Activated CD8-positive, alpha-beta T cell treated with anti-CD3 and anti-CD28 coated beads, Interleukin-2, amount 10 ng/mL, durations not matched to agents 7 days and 5 days (primary cell): ENCODE measurements at regions not wholly inside any gene's neighbourhood (a gene's known extent, or its start where the extent isn't known, plus 50 kb on each side); places are given as distances from the start of the nearest gene placed in this dataset.

Experiments used
- ATAC-seq: fragments of 150-1000 bp; cut with Tn5 transposase; one replicate; pipeline ENCODE4 v1.10.0; 2021; ENCODE audit warnings: moderate library complexity
- CTCF ChIA-PET: fragments of 350-600 bp; sonication (Branson Sonifier 250); formaldehyde crosslinking; loops from one replicate; lab custom pipeline; 2021; ENCODE audit warnings: antibody characterized with exemption; lab: Charles Lee
- POLR2A ChIA-PET: fragments of 350-600 bp; sonication (Branson Sonifier 250); formaldehyde crosslinking; loops from one replicate; lab custom pipeline; 2021; ENCODE audit warnings: antibody characterized with exemption; lab: Charles Lee
- DNase-seq: peaks from one replicate; pipeline ENCODE4 v3.0.0-alpha.2; 2020
- H3K27ac Mint-ChIP-seq: one replicate; pipeline ENCODE4 v1.8.0; 2021; ENCODE audit warnings: mild to moderate bottlenecking, mixed read lengths
- H3K27me3 Mint-ChIP-seq: one replicate; pipeline ENCODE4 v1.8.0; 2021; ENCODE audit warnings: low read depth, mixed read lengths
- H3K36me3 Mint-ChIP-seq: one replicate; pipeline ENCODE4 v1.8.0; 2021; ENCODE audit warnings: low read depth, mixed read lengths
- H3K4me1 Mint-ChIP-seq: one replicate; pipeline ENCODE4 v1.8.0; 2021; ENCODE audit warnings: low read depth, mixed read lengths
- H3K4me3 Mint-ChIP-seq: one replicate; pipeline ENCODE4 v1.8.0; 2021; ENCODE audit warnings: mild to moderate bottlenecking, mixed read lengths
- H3K9me3 Mint-ChIP-seq: one replicate; pipeline ENCODE4 v1.8.0; 2022; ENCODE audit warnings: mixed read lengths; ENCODE audit not compliant: insufficient read depth

- DNase-seq (no peak), ATAC-seq (no peak)
- ChIA-PET CTCF (no interaction called here), POLR2A (no interaction called here)
- H3K4me3 Mint-ChIP-seq: no peak overlapping the region
- H3K36me3 Mint-ChIP-seq: no peaks in the 10 kb centered on the region
- H3K4me1 Mint-ChIP-seq: no peaks in the 10 kb centered on the region
- peaks cover 4% of the 10 kb centered on the region for H3K27me3 Mint-ChIP-seq
- no peak overlapping the region for H3K27ac Mint-ChIP-seq
- H3K9me3 Mint-ChIP-seq: no peaks in the 10 kb centered on the region
These were observed 358.5 kb upstream of the SFSWAP start for GRCh38 chr12:131352296-131352900.

GRCh38 chr12:131353376-131353775, 357.5 kb upstream of the SFSWAP start:
- no peaks in the 10 kb centered on the region for H3K9me3 Mint-ChIP-seq
- ATAC-seq: no peak
- ChIA-PET POLR2A (no interaction called here), CTCF (no interaction called here)
- peaks cover 2% of the 10 kb centered on the region for H3K27me3 Mint-ChIP-seq
- H3K4me1 Mint-ChIP-seq: no peaks in the 10 kb centered on the region
- H3K36me3 Mint-ChIP-seq: no peaks in the 10 kb centered on the region
- no peak for DNase-seq
- H3K27ac Mint-ChIP-seq: no peak overlapping the region
- no peak overlapping the region for H3K4me3 Mint-ChIP-seq

- Mint-ChIP-seq H3K27ac (no peak overlapping the region), H3K4me3 (no peak overlapping the region), H3K36me3 (no peaks in the 10 kb centered on the region), H3K9me3 (no peaks in the 10 kb centered on the region), H3K4me1 (no peaks in the 10 kb centered on the region), H3K27me3 (peaks cover 5% of the 10 kb centered on the region)
- ChIA-PET CTCF (no interaction called here), POLR2A (no interaction called here)
- no peak for DNase-seq
- no peak for ATAC-seq
These were observed 357.1 kb upstream of the SFSWAP start for GRCh38 chr12:131353826-131354225.

GRCh38 chr12:131355361-131356245, 355.3 kb upstream of the SFSWAP start:
- H3K27ac Mint-ChIP-seq: no peak overlapping the region

GRCh38 chr12:131356485-131357184, 354.3 kb upstream of the SFSWAP start:
- POLR2A ChIA-PET: no interaction called here

More at GRCh38 chr12:131355361-131356245, 355.3 kb upstream of the SFSWAP start:
- Mint-ChIP-seq H3K27me3 (peaks cover 10% of the 10 kb centered on the region), H3K36me3 (no peaks in the 10 kb centered on the region), H3K4me3 (no peak overlapping the region), H3K4me1 (no peaks in the 10 kb centered on the region), H3K9me3 (no peaks in the 10 kb centered on the region)
- DNase-seq: no peak
- ChIA-PET POLR2A (no interaction called here), CTCF (no interaction called here)
- ATAC-seq: no peak

GRCh38 chr12:131357185-131357747, 353.6 kb upstream of the SFSWAP start:
- H3K36me3 Mint-ChIP-seq: no peaks in the 10 kb centered on the region
- POLR2A ChIA-PET: no interaction called here

More at GRCh38 chr12:131356485-131357184, 354.3 kb upstream of the SFSWAP start:
- ATAC-seq (no peak), DNase-seq (no peak)
- no peak overlapping the region for H3K27ac Mint-ChIP-seq
- H3K27me3 Mint-ChIP-seq: peaks cover 12% of the 10 kb centered on the region
- no peaks in the 10 kb centered on the region for H3K9me3 Mint-ChIP-seq
- no peaks in the 10 kb centered on the region for H3K36me3 Mint-ChIP-seq
- CTCF ChIA-PET: no interaction called here
- no peaks in the 10 kb centered on the region for H3K4me1 Mint-ChIP-seq
- H3K4me3 Mint-ChIP-seq: no peak overlapping the region

GRCh38 chr12:131357920-131358319, 353.0 kb upstream of the SFSWAP start:
- H3K27me3 Mint-ChIP-seq: peaks cover 12% of the 10 kb centered on the region
- no peak overlapping the region for H3K27ac Mint-ChIP-seq
- DNase-seq: no peak
- no peaks in the 10 kb centered on the region for H3K9me3 Mint-ChIP-seq
- H3K36me3 Mint-ChIP-seq: no peaks in the 10 kb centered on the region
- ChIA-PET POLR2A (no interaction called here), CTCF (no interaction called here)
- H3K4me3 Mint-ChIP-seq: no peak overlapping the region
- ATAC-seq: no peak
- H3K4me1 Mint-ChIP-seq: no peaks in the 10 kb centered on the region

More at GRCh38 chr12:131357185-131357747, 353.6 kb upstream of the SFSWAP start:
- Mint-ChIP-seq H3K9me3 (no peaks in the 10 kb centered on the region), H3K4me1 (no peaks in the 10 kb centered on the region), H3K4me3 (no peak overlapping the region), H3K27ac (no peak overlapping the region), H3K27me3 (peaks cover 12% of the 10 kb centered on the region)
- DNase-seq: no peak
- CTCF ChIA-PET: no interaction called here
- ATAC-seq: no peak

GRCh38 chr12:131362291-131363211, 348.3 kb upstream of the SFSWAP start:
- H3K36me3 Mint-ChIP-seq: no peaks in the 10 kb centered on the region
- DNase-seq (no peak), ATAC-seq (no peak)
- H3K9me3 Mint-ChIP-seq: no peaks in the 10 kb centered on the region
- CTCF ChIA-PET: no interaction called here
- no peak overlapping the region for H3K27ac Mint-ChIP-seq
- H3K4me3 Mint-ChIP-seq: no peak overlapping the region
- H3K27me3 Mint-ChIP-seq: peaks cover 12% of the 10 kb centered on the region
- POLR2A ChIA-PET: no interaction called here
- no peaks in the 10 kb centered on the region for H3K4me1 Mint-ChIP-seq

GRCh38 chr12:131363393-131363792, 347.5 kb upstream of the SFSWAP start:
- ATAC-seq: no peak
- Mint-ChIP-seq H3K4me3 (no peak overlapping the region), H3K9me3 (no peaks in the 10 kb centered on the region), H3K36me3 (no peaks in the 10 kb centered on the region), H3K4me1 (no peaks in the 10 kb centered on the region), H3K27me3 (peaks cover 10% of the 10 kb centered on the region), H3K27ac (no peak overlapping the region)
- CTCF ChIA-PET: no interaction called here
- POLR2A ChIA-PET: no interaction called here
- no peak for DNase-seq

GRCh38 chr12:131363841-131364495, 346.9 kb upstream of the SFSWAP start:
- peaks cover 7% of the 10 kb centered on the region for H3K27me3 Mint-ChIP-seq
- no peaks in the 10 kb centered on the region for H3K9me3 Mint-ChIP-seq
- no peaks in the 10 kb centered on the region for H3K36me3 Mint-ChIP-seq
- DNase-seq: no peak
- H3K4me1 Mint-ChIP-seq: no peaks in the 10 kb centered on the region
- H3K4me3 Mint-ChIP-seq: no peak overlapping the region
- no peak for ATAC-seq
- ChIA-PET CTCF (no interaction called here), POLR2A (no interaction called here)
- no peak overlapping the region for H3K27ac Mint-ChIP-seq
